HEK293 (cell line): ENCODE measurements at regions not wholly inside any gene's neighbourhood (a gene's known extent, or its start where the extent isn't known, plus 50 kb on each side); places are given as distances from the start of the nearest gene placed in this dataset.

Experiments
- CTCF ChIA-PET: fragments of 350-600 bp; formaldehyde crosslinking; extraction: SDS; loops from one replicate; lab custom pipeline; 2021; ENCODE audit warnings: antibody characterized with exemption; lab: Yijun Ruan, JAX
- POLR2A ChIA-PET: fragments of 300-600 bp; formaldehyde crosslinking; extraction: SDS; loops from one replicate; lab custom pipeline; 2020; ENCODE audit warnings: antibody characterized with exemption, inconsistent platforms; lab: Yijun Ruan, JAX
- H3K27ac ChIP-seq: fragments of 200-500 bp; sonication (Bioruptor generic); 2 replicates; pipeline ENCODE4 v1.5.1; 2014; ENCODE audit warnings: low read depth, low read length, control low read depth, inconsistent platforms; ENCODE audit errors: extremely low read depth
- H3K36me3 ChIP-seq, 2 experiments: fragments of 200-500 bp in 1 of 2; sonication (Bioruptor generic) in 1 of 2; 1 replicate in 1 of 2; 2 replicates in 1 of 2; pipeline ENCODE4 v1.5.1; 2014 to 2017; ENCODE audit warnings: inconsistent platforms in 2 of 2, low read length in 2 of 2; ENCODE audit not compliant: control insufficient read depth in 2 of 2, insufficient read depth in 1 of 2
- H3K4me1 ChIP-seq: fragments of 200-500 bp; sonication (Bioruptor generic); 2 replicates; pipeline ENCODE4 v1.5.1; 2014; ENCODE audit warnings: mild to moderate bottlenecking, low read length, inconsistent platforms; ENCODE audit not compliant: control insufficient read depth, insufficient read depth
- H3K4me3 ChIP-seq: 2 replicates; pipeline ENCODE4 v1.5.1; 2011; ENCODE audit warnings: low read depth, mild to moderate bottlenecking, control low read depth, low read length, moderate library complexity
- H3K9me3 ChIP-seq: fragments of 200-500 bp; sonication (Bioruptor generic); 2 replicates; pipeline ENCODE4 v1.5.1; 2014; ENCODE audit warnings: low read depth, low read length, inconsistent platforms; ENCODE audit not compliant: control insufficient read depth, insufficient read depth
- BCL11B ChIP-seq: fragments of 450-650 bp; formaldehyde crosslinking; IDR thresholded peaks from 2 replicates; pipeline ENCODE4 v1.5.1; 2016; ENCODE audit warnings: low read depth, missing biosample characterization, missing genetic modification characterization
- GLI2 ChIP-seq: fragments of 450-650 bp; formaldehyde crosslinking; IDR thresholded peaks from 2 replicates; pipeline ENCODE4; 2017; ENCODE audit warnings: missing biosample characterization, missing genetic modification characterization, low read depth, borderline replicate concordance
- GLI4 ChIP-seq: fragments of 450-650 bp; formaldehyde crosslinking; IDR thresholded peaks from 2 replicates; pipeline ENCODE4 v1.5.1; 2016; ENCODE audit warnings: missing biosample characterization, missing genetic modification characterization
- HIC1 ChIP-seq: fragments of 450-650 bp; formaldehyde crosslinking; IDR thresholded peaks from 2 replicates; pipeline ENCODE4 v1.5.1; 2016; ENCODE audit warnings: missing biosample characterization, missing genetic modification characterization
- HOXD13 ChIP-seq: sonication (generic); formaldehyde crosslinking; IDR thresholded peaks from 2 replicates; pipeline ENCODE4 v1.8.0; 2022; ENCODE audit warnings: missing genetic modification reagents, borderline replicate concordance
- MEIS1 ChIP-seq: sonication (generic); formaldehyde crosslinking; IDR thresholded peaks from 2 replicates; pipeline ENCODE4 v1.8.1; 2022; ENCODE audit warnings: missing genetic modification reagents, mild to moderate bottlenecking, borderline replicate concordance
- MYNN ChIP-seq: fragments of 450-650 bp; formaldehyde crosslinking; IDR thresholded peaks from 2 replicates; pipeline ENCODE4 v1.5.1; 2016; ENCODE audit warnings: missing biosample characterization, missing genetic modification characterization, borderline replicate concordance
- PRDM10 ChIP-seq: fragments of 450-650 bp; formaldehyde crosslinking; IDR thresholded peaks from 2 replicates; pipeline ENCODE4 v1.5.1; 2016; ENCODE audit warnings: missing biosample characterization, missing genetic modification characterization
- RBAK ChIP-seq: fragments of 450-650 bp; formaldehyde crosslinking; IDR thresholded peaks from 2 replicates; pipeline ENCODE4 v1.5.1; 2016; ENCODE audit warnings: missing biosample characterization, missing genetic modification characterization
- SALL2 ChIP-seq: fragments of 450-650 bp; formaldehyde crosslinking; IDR thresholded peaks from 2 replicates; pipeline ENCODE4 v1.5.0; 2017; ENCODE audit warnings: missing biosample characterization, mild to moderate bottlenecking, missing genetic modification characterization, borderline replicate concordance
- ZBTB6 ChIP-seq: fragments of 450-650 bp; formaldehyde crosslinking; IDR thresholded peaks from 2 replicates; pipeline ENCODE4 v1.5.1; 2017; ENCODE audit warnings: missing biosample characterization, missing genetic modification characterization
- ZNF23 ChIP-seq: fragments of 450-650 bp; formaldehyde crosslinking; IDR thresholded peaks from 2 replicates; pipeline ENCODE4 v1.5.1; 2016; ENCODE audit warnings: missing biosample characterization, missing genetic modification characterization, borderline replicate concordance
- ZNF24 ChIP-seq: fragments of 450-650 bp; formaldehyde crosslinking; IDR thresholded peaks from 2 replicates; pipeline ENCODE4 v1.5.1; 2016; ENCODE audit warnings: missing biosample characterization, missing genetic modification characterization
- ZNF248 ChIP-seq: fragments of 450-650 bp; formaldehyde crosslinking; IDR thresholded peaks from 2 replicates; pipeline ENCODE4 v1.5.1; 2017; ENCODE audit warnings: missing biosample characterization, missing genetic modification characterization
- ZNF324 ChIP-seq: fragments of 450-650 bp; formaldehyde crosslinking; IDR thresholded peaks from 2 replicates; pipeline ENCODE4 v1.5.1; 2016; ENCODE audit warnings: missing biosample characterization, missing genetic modification characterization
- ZNF48 ChIP-seq: fragments of 450-650 bp; formaldehyde crosslinking; IDR thresholded peaks from 2 replicates; pipeline ENCODE4 v1.5.1; 2016; ENCODE audit warnings: missing biosample characterization, missing genetic modification characterization
- ZNF521 ChIP-seq: fragments of 450-650 bp; formaldehyde crosslinking; IDR thresholded peaks from 2 replicates; pipeline ENCODE4 v1.5.1; 2017; ENCODE audit warnings: missing biosample characterization, mild to moderate bottlenecking, missing genetic modification characterization
- ZNF548 ChIP-seq: fragments of 450-650 bp; formaldehyde crosslinking; IDR thresholded peaks from 2 replicates; pipeline ENCODE4 v1.5.1; 2016; ENCODE audit warnings: missing biosample characterization, missing genetic modification characterization
- ZNF561 ChIP-seq: fragments of 450-650 bp; IDR thresholded peaks from 2 replicates; pipeline ENCODE4 v1.5.1; 2018; ENCODE audit warnings: missing biosample characterization, missing genetic modification characterization, borderline replicate concordance
- ZNF610 ChIP-seq: fragments of 450-650 bp; formaldehyde crosslinking; IDR thresholded peaks from 2 replicates; pipeline ENCODE4 v1.5.1; 2016; ENCODE audit warnings: missing biosample characterization, missing genetic modification characterization, borderline replicate concordance
- ZNF629 ChIP-seq: fragments of 450-650 bp; formaldehyde crosslinking; IDR thresholded peaks from 2 replicates; pipeline ENCODE4 v1.5.1; 2017; ENCODE audit warnings: missing biosample characterization, missing genetic modification characterization
- ZNF639 ChIP-seq: fragments of 450-650 bp; formaldehyde crosslinking; IDR thresholded peaks from 2 replicates; pipeline ENCODE4 v1.5.1; 2016; ENCODE audit warnings: missing biosample characterization, missing genetic modification characterization
- ZNF76 ChIP-seq: fragments of 450-650 bp; formaldehyde crosslinking; IDR thresholded peaks from 2 replicates; pipeline ENCODE4; 2016; ENCODE audit warnings: low read depth, missing biosample characterization, missing genetic modification characterization, borderline replicate concordance
- ZNF768 ChIP-seq: fragments of 450-650 bp; formaldehyde crosslinking; IDR thresholded peaks from 2 replicates; pipeline ENCODE4 v1.5.1; 2018; ENCODE audit warnings: missing biosample characterization, mild to moderate bottlenecking, missing genetic modification characterization
- ZNF830 ChIP-seq: fragments of 450-650 bp; IDR thresholded peaks from 2 replicates; pipeline ENCODE4 v1.5.0; 2018; ENCODE audit warnings: missing biosample characterization, missing genetic modification characterization, low read depth, mild to moderate bottlenecking, moderate library complexity
- ZSCAN16 ChIP-seq: fragments of 450-650 bp; formaldehyde crosslinking; IDR thresholded peaks from 2 replicates; pipeline ENCODE4 v1.5.1; 2016; ENCODE audit warnings: missing biosample characterization, missing genetic modification characterization
- ZSCAN4 ChIP-seq: fragments of 450-650 bp; formaldehyde crosslinking; IDR thresholded peaks from 2 replicates; pipeline ENCODE4 v1.5.1; 2017; ENCODE audit warnings: missing biosample characterization, missing genetic modification characterization

- Histone ChIP-seq H3K36me3 (no peaks in the 10 kb centered on the region), H3K4me3 (no peak overlapping the region), H3K4me1 (no peaks in the 10 kb centered on the region), H3K27ac (no peak overlapping the region), H3K9me3 (no peaks in the 10 kb centered on the region)
- CTCF ChIA-PET = interaction anchor here (0.7 kb wide), 1 partner anchor 249 kb away, joined by 3 read pairs; no protein-coding TSS in a partner anchor
- TF ChIP-seq ZBTB6 = no peak
- TF ChIP-seq SALL2 (tag by site-specific recombination) = no peak
- TF ChIP-seq ZNF521 = no peak
- no peak for TF ChIP-seq ZNF768 (tag by site-specific recombination)
- TF ChIP-seq GLI4 (tag by site-specific recombination) = no peak
- TF ChIP-seq ZNF324 (tag by site-specific recombination) = no peak
- TF ChIP-seq GLI2 (tag by site-specific recombination) = no peak
- TF ChIP-seq ZNF629 = no peak
- no peak for TF ChIP-seq ZNF610
- TF ChIP-seq MYNN = no peak
- TF ChIP-seq HIC1 (tag by site-specific recombination) = no peak
- TF ChIP-seq BCL11B (tag by site-specific recombination) = no peak
- POLR2A ChIA-PET = no interaction called here
Observed at GRCh38 chr11:97862021-97862420, 1158.7 kb upstream of the CNTN5 start.

- ChIA-PET POLR2A (no interaction called here), CTCF (no interaction called here)
- H3K9me3 ChIP-seq = no peaks in the 10 kb centered on the region
Observed at GRCh38 chr11:97865424-97866012, 1155.2 kb upstream of the CNTN5 start.

More at GRCh38 chr11:97865424-97866012, 1155.2 kb upstream of the CNTN5 start:
- H3K27ac ChIP-seq = no peak overlapping the region
- no peak for TF ChIP-seq MEIS1 (CRISPR knock-in tag)
- no peak for TF ChIP-seq ZNF548 (tag by site-specific recombination)
- TF ChIP-seq ZNF610 = no peak
- TF ChIP-seq RBAK (tag by site-specific recombination) = no peak
- TF ChIP-seq ZNF561 (tag by site-specific recombination) = no peak
- no peak for TF ChIP-seq ZNF639 (tag by site-specific recombination)
- TF ChIP-seq HOXD13 (CRISPR knock-in tag) = no peak
- no peak for TF ChIP-seq ZNF830
- no peak for TF ChIP-seq ZSCAN4 (tag by site-specific recombination)
- no peak for TF ChIP-seq ZNF76 (tag by site-specific recombination)
- TF ChIP-seq ZNF248 = no peak
- no peak for TF ChIP-seq ZNF24 (tag by site-specific recombination)
- TF ChIP-seq ZNF23 (tag by site-specific recombination) = no peak
- no peak for TF ChIP-seq PRDM10
- no peak for TF ChIP-seq ZNF324 (tag by site-specific recombination)
- TF ChIP-seq ZNF48 (tag by site-specific recombination) = no peak
- no peak for TF ChIP-seq ZSCAN16 (tag by site-specific recombination)
- H3K4me1 ChIP-seq = no peaks in the 10 kb centered on the region
- no peak overlapping the region for H3K4me3 ChIP-seq
- no peaks in the 10 kb centered on the region for H3K36me3 ChIP-seq
